Caco-2 (cell line): ENCODE measurements at regions not wholly inside any gene's neighbourhood (a gene's known extent, or its start where the extent isn't known, plus 50 kb on each side); places are given as distances from the start of the nearest gene placed in this dataset.

Experiments used
- BruUV-seq: library from RNA; stranded (reverse); fragments of 400-500 nt; replicated peaks from 2 replicates; lab custom pipeline; 2021; lab: Mats Ljungman, UMichigan
- CTCF ChIA-PET: fragments of 300-600 bp; sonication (Branson Sonifier 250); formaldehyde crosslinking; loops from one replicate; lab custom pipeline; 2022; ENCODE audit warnings: antibody characterized with exemption; lab: Charles Lee
- POLR2A ChIA-PET: fragments of 300-600 bp; sonication (Branson Sonifier 250); formaldehyde crosslinking; loops from one replicate; lab custom pipeline; 2022; ENCODE audit warnings: antibody characterized with exemption; lab: Charles Lee
- DNase-seq, 2 experiments: peaks; one replicate each; pipeline versions ENCODE4 v3.0.0 to v3.0.0-alpha.2; 2020 to 2022
- H3K27me3 ChIP-seq: replicated peaks from 2 replicates; pipeline ENCODE4 v1.6.0; 2011; ENCODE audit warnings: low read length; ENCODE audit not compliant: control insufficient read depth, insufficient read depth
- H3K36me3 ChIP-seq: 2 replicates; pipeline ENCODE4 v1.5.1; 2011; ENCODE audit warnings: low read length; ENCODE audit not compliant: control insufficient read depth, insufficient read depth
- H3K4me1 ChIP-seq: fragments of 250-450 bp; sonication (Bioruptor Pico); 2 replicates; pipeline ENCODE4 v1.5.1; 2020; ENCODE audit warnings: mild to moderate bottlenecking
- H3K4me3 ChIP-seq: 2 replicates; pipeline ENCODE4 v1.5.1; 2011; ENCODE audit warnings: low read depth, mild to moderate bottlenecking, control low read depth, low read length
- H3K9me3 ChIP-seq: fragments of 250-450 bp; sonication (Bioruptor Pico); 2 replicates; pipeline ENCODE4 v1.5.1; 2020; ENCODE audit warnings: mild to moderate bottlenecking, moderate library complexity
- H3K27ac Mint-ChIP-seq: one replicate; pipeline ENCODE4 v1.8.0; 2022; ENCODE audit warnings: mixed read lengths; ENCODE audit not compliant: unreplicated experiment
- H3K27me3 Mint-ChIP-seq: one replicate; pipeline ENCODE4 v1.8.0; 2022; ENCODE audit warnings: mixed read lengths; ENCODE audit not compliant: insufficient read depth, unreplicated experiment
- H3K36me3 Mint-ChIP-seq: one replicate; pipeline ENCODE4 v1.8.0; 2022; ENCODE audit warnings: mild to moderate bottlenecking, mixed read lengths; ENCODE audit not compliant: insufficient read depth, unreplicated experiment
- H3K4me1 Mint-ChIP-seq: one replicate; pipeline ENCODE4 v1.8.0; 2022; ENCODE audit warnings: low read depth, mixed read lengths; ENCODE audit not compliant: unreplicated experiment
- H3K4me3 Mint-ChIP-seq: one replicate; pipeline ENCODE4 v1.8.0; 2022; ENCODE audit warnings: mild to moderate bottlenecking, moderate library complexity, mixed read lengths; ENCODE audit not compliant: unreplicated experiment
- H3K9me3 Mint-ChIP-seq: one replicate; pipeline ENCODE4 v1.8.0; 2022; ENCODE audit warnings: mixed read lengths; ENCODE audit not compliant: unreplicated experiment
- CTCF ChIP-seq, 2 experiments: fragments of 200-600 bp in 1 of 2; IDR thresholded peaks; 1 replicate in 1 of 2; 2 replicates in 1 of 2; pipeline versions ENCODE4 v1.5.1 to v1.8.0; 2011 to 2022; ENCODE audit warnings: antibody characterized with exemption in 1 of 2, control low read depth in 1 of 2, inconsistent platforms in 1 of 2, low read depth in 1 of 2, low read length in 1 of 2, mild to moderate bottlenecking in 1 of 2, moderate library complexity in 1 of 2; ENCODE audit not compliant: insufficient read depth in 1 of 2, severe bottlenecking in 1 of 2, unreplicated experiment in 1 of 2
- intact Hi-C: fragments of 100-400 bp; cut with micrococcal nuclease; formaldehyde crosslinking; loops from one replicate; pipeline ENCODE4 v1.10.0; 2022; ENCODE audit not compliant: unreplicated experiment

- H3K9me3 ChIP-seq, result no peaks in the 10 kb centered on the region
- no peak overlapping the region for H3K4me3 ChIP-seq
- Mint-ChIP-seq H3K27ac (no peak overlapping the region), H3K4me1 (no peaks in the 10 kb centered on the region), H3K27me3 (no peaks in the 10 kb centered on the region), H3K9me3 (no peaks in the 10 kb centered on the region), H3K36me3 (no peaks in the 10 kb centered on the region), H3K4me3 (no peak overlapping the region)
- no peak for TF ChIP-seq CTCF (IDR thresholded peaks at IDR 0.05; ENCODE audit: insufficient read depth in 1 of 2, low read depth in 1 of 2, low read length in 1 of 2, severe bottlenecking in 1 of 2, unreplicated experiment in 1 of 2)
- CTCF ChIA-PET, result no interaction called here
- intact Hi-C loops, result no loop called here
- H3K36me3 ChIP-seq, result no peaks in the 10 kb centered on the region
- BruUV-seq, result no TSS peak
- H3K27me3 ChIP-seq, result no peaks in the 10 kb centered on the region
- DNase-seq, result no peak
- H3K4me1 ChIP-seq, result no peaks in the 10 kb centered on the region
- POLR2A ChIA-PET, result no interaction called here
These were observed 584.0 kb upstream of the CHAC2 start for GRCh38 chr2:53183581-53183980.

GRCh38 chr2:53182601-53183000, 585.0 kb upstream of the CHAC2 start:
- peak in 1 of 2 experiments; percentile 2 for DNase-seq
- BruUV-seq, result no TSS peak

GRCh38 chr2:53181759-53182158, 585.8 kb upstream of the CHAC2 start:
- Histone ChIP-seq H3K36me3 (no peaks in the 10 kb centered on the region), H3K4me1 (no peaks in the 10 kb centered on the region), H3K9me3 (no peaks in the 10 kb centered on the region), H3K27me3 (no peaks in the 10 kb centered on the region), H3K4me3 (no peak overlapping the region)
- CTCF ChIA-PET, result no interaction called here
- no peaks in the 10 kb centered on the region for H3K4me1 Mint-ChIP-seq
- POLR2A ChIA-PET, result no interaction called here
- H3K4me3 Mint-ChIP-seq, result no peak overlapping the region
- H3K27ac Mint-ChIP-seq, result no peak overlapping the region
- no TSS peak for BruUV-seq
- intact Hi-C loops, result no loop called here
- H3K36me3 Mint-ChIP-seq, result no peaks in the 10 kb centered on the region
- TF ChIP-seq CTCF (IDR thresholded peaks at IDR 0.05; ENCODE audit: insufficient read depth in 1 of 2, low read depth in 1 of 2, low read length in 1 of 2, severe bottlenecking in 1 of 2, unreplicated experiment in 1 of 2), result no peak
- no peaks in the 10 kb centered on the region for H3K27me3 Mint-ChIP-seq
- H3K9me3 Mint-ChIP-seq, result no peaks in the 10 kb centered on the region
- DNase-seq, result no peak

More at GRCh38 chr2:53182601-53183000, 585.0 kb upstream of the CHAC2 start:
- no peaks in the 10 kb centered on the region for H3K9me3 ChIP-seq
- no peaks in the 10 kb centered on the region for H3K36me3 ChIP-seq
- ChIA-PET POLR2A (no interaction called here), CTCF (no interaction called here)
- intact Hi-C loops, result no loop called here
- Mint-ChIP-seq H3K4me1 (no peaks in the 10 kb centered on the region), H3K27ac (no peak overlapping the region), H3K4me3 (no peak overlapping the region), H3K9me3 (no peaks in the 10 kb centered on the region), H3K27me3 (no peaks in the 10 kb centered on the region), H3K36me3 (no peaks in the 10 kb centered on the region)
- no peak overlapping the region for H3K4me3 ChIP-seq
- no peak for TF ChIP-seq CTCF (IDR thresholded peaks at IDR 0.05; ENCODE audit: insufficient read depth in 1 of 2, low read depth in 1 of 2, low read length in 1 of 2, severe bottlenecking in 1 of 2, unreplicated experiment in 1 of 2)
- H3K27me3 ChIP-seq, result no peaks in the 10 kb centered on the region
- H3K4me1 ChIP-seq, result no peaks in the 10 kb centered on the region
